Spinal cord (tissue), 9 donors: ENCODE measurements at regions not wholly inside any gene's neighbourhood (a gene's known extent, or its start where the extent isn't known, plus 50 kb on each side); places are given as distances from the start of the nearest gene placed in this dataset.
A peak's percentile ranks its signal among the peaks of the same experiment; 100 is the strongest.

Experiments
- DNase-seq, 6 donors: peaks; one replicate each; pipeline versions ENCODE4 v3.0.0 to v3.0.0-alpha.2; 2013 to 2015; ENCODE audit warnings: low spot score in 6 of 6, low read depth in 4 of 6
- H3K27ac ChIP-seq: one replicate; pipeline ENCODE4 v1.5.1; 2013; ENCODE audit warnings: low read depth, low read length, control low read depth
- H3K27me3 ChIP-seq: one replicate; pipeline ENCODE4 v1.6.1; 2013; ENCODE audit warnings: low read length; ENCODE audit not compliant: control insufficient read depth, insufficient read depth
- H3K36me3 ChIP-seq: one replicate; pipeline ENCODE4 v1.6.1; 2013; ENCODE audit warnings: low read length; ENCODE audit not compliant: control insufficient read depth, insufficient read depth
- H3K4me1 ChIP-seq: one replicate; pipeline ENCODE4 v1.6.1; 2013; ENCODE audit warnings: low read length; ENCODE audit not compliant: control insufficient read depth, insufficient read depth
- H3K4me3 ChIP-seq: one replicate; pipeline ENCODE4 v1.5.1; 2013; ENCODE audit warnings: low read depth, low read length, control low read depth
- H3K9me3 ChIP-seq: one replicate; pipeline ENCODE4 v1.6.1; 2013; ENCODE audit warnings: low read length; ENCODE audit not compliant: control insufficient read depth, insufficient read depth
- WGBS: methylation state at CpG from one replicate; pipeline ENCODE4 v1.1.5; 2013; ENCODE audit warnings: missing lambda C conversion rate; ENCODE audit not compliant: insufficient coverage; 5-methylcytosine and 5-hydroxymethylcytosine counted together
- donor health status: healthy.

DNA sequence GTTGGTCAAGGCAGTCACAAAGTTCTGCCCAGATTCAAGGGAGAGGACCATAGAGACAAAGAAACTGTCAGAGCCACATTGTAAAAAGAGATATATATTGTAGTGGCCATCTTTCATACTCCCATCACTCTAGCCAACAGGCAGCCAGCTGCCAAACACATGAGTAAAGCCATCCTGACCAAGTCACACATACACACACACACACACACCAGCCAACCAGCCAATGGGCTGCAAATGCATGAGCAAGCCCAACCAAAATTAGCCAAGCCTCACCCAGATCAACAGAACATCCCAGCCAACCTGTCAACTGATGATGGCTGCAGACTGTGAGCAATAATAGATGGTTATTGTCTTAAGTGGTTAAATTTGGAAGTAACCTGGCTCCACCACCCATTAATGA, 120.7 kb downstream of the SEC16B start:
- Histone ChIP-seq H3K36me3 (no peaks in the 10 kb centered on the region), H3K27ac (no peak overlapping the region), H3K4me1 (no peaks in the 10 kb centered on the region), H3K27me3 (no peaks in the 10 kb centered on the region), H3K4me3 (no peak overlapping the region), H3K9me3 (no peaks in the 10 kb centered on the region)
- DNase-seq, result no peak

- Histone ChIP-seq H3K27ac (no peak overlapping the region), H3K9me3 (no peaks in the 10 kb centered on the region), H3K4me1 (no peaks in the 10 kb centered on the region), H3K27me3 (no peaks in the 10 kb centered on the region), H3K36me3 (no peaks in the 10 kb centered on the region), H3K4me3 (no peak overlapping the region)
- no peak for DNase-seq
- 83% methylated on average over 4 of the region's 4 CpGs for WGBS
These were observed 121.3 kb downstream of the SEC16B start for GRCh38 chr1:177848577-177848976.

GRCh38 chr1:177847843-177848242, 122.0 kb downstream of the SEC16B start:
- Histone ChIP-seq H3K27ac (no peak overlapping the region), H3K36me3 (no peaks in the 10 kb centered on the region), H3K4me1 (no peaks in the 10 kb centered on the region), H3K27me3 (no peaks in the 10 kb centered on the region), H3K4me3 (no peak overlapping the region), H3K9me3 (no peaks in the 10 kb centered on the region)
- no peak for DNase-seq
- no CpG with 5 or more reads among the region's 5 CpGs for WGBS

DNA sequence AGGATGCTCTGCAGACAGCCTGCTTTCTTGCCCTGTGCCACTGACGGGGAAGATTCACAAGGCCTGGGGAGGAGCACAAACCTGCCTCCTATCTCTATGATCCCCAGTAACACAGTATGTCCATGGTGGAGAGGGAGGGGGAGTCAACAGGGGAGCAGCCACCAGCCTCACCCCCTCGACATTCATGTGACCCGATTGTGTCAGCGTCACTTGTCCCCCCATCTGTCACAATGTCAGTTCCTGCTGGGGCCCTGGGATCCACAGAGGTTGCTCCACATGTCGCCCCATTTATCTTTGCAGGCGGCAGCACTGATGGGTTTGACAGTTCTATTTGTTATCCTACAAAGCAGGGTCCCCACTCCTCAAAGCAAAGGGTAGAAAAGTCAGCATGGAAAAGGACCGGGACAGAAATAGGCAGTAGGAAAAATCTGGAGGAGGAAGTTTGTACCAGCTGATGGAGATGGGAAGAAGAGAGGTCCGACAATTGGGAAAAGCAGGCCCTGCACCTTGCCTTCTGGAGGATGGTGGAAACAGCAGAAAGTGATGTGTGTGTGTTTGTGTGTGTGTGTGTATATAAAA, 130.9 kb downstream of the SEC16B start:
- no peaks in the 10 kb centered on the region for H3K27me3 ChIP-seq
- no peak overlapping the region for H3K27ac ChIP-seq
- H3K36me3 ChIP-seq, result no peaks in the 10 kb centered on the region
- H3K9me3 ChIP-seq, result no peaks in the 10 kb centered on the region
- no peak overlapping the region for H3K4me3 ChIP-seq
- H3K4me1 ChIP-seq, result no peaks in the 10 kb centered on the region
- WGBS, result 38% methylated on average over 4 of the region's 8 CpGs
- DNase-seq, result no peak

GRCh38 chr1:177833631-177834030, 136.2 kb downstream of the SEC16B start:
- H3K4me3 ChIP-seq, result no peak overlapping the region
- no peaks in the 10 kb centered on the region for H3K27me3 ChIP-seq
- no peak overlapping the region for H3K27ac ChIP-seq
- no peaks in the 10 kb centered on the region for H3K4me1 ChIP-seq
- no peaks in the 10 kb centered on the region for H3K36me3 ChIP-seq
- no CpG with 5 or more reads among the region's 3 CpGs for WGBS
- DNase-seq, result no peak
- no peaks in the 10 kb centered on the region for H3K9me3 ChIP-seq

DNA sequence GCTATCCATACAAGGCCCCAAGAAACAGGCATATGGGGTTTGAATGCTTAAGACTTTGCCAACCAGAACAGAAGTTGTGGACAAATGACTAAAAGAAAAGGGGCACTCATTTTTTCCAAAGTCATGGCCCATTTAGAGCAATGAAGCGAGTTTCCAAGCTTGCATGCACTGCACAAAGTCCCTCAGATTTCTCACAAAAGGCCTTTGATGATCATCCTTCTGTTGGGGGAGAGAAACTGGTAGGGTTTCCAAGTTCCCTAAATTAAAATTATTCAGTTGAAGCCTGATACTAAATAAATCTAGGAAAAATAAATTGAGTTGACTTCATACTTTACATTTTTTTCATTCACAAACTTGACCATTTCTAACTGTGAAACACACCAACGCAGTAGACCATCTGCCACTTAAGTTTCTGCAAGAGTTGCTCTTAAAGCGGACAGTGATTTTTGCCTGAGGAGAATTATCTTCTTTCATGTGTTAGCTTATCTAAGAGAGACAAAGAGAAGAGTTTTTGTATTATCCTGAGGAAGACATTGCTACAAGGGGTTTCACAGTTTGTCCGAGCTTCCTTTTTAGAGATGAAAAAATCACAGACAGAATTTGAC, 139.2 kb downstream of the SEC16B start:
- Histone ChIP-seq H3K27me3 (no peaks in the 10 kb centered on the region), H3K36me3 (no peaks in the 10 kb centered on the region), H3K9me3 (no peaks in the 10 kb centered on the region), H3K27ac (peak overlapping the region; percentile 64), H3K4me1 (no peaks in the 10 kb centered on the region), H3K4me3 (no peak overlapping the region)
- WGBS, result no CpG with 5 or more reads among the region's 4 CpGs
- DNase-seq, result no peak

DNA sequence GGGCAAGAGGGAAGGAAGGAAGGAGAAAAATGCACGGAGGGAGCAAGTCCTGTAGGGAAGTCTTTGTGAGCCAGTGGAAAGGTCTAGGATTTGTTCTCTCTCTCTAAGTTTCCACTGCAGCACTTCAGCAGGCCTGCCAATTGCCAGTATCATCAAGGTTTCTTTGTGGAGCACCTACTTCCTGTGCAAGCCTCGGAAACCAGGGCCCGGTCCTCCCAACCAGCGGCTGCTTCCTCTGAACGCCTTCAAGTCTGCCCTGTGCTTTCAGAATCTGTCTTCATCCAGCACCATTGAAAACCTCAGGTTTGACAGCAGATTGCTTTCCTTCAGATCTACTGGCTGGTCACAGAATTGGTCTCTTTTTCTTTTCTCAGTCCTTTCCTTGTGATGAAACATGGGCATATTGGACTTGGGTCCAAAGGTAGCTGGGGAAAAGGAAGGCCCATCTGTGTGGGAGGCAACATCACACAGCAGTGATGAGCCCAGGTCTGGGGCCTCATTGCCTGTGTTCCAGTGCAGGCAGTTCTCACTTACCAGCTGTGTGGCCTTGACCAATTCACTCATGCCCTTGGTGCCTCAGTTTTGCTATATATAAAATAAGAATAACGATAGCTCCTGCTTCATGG, 144.5 kb downstream of the SEC16B start:
- Histone ChIP-seq H3K9me3 (no peaks in the 10 kb centered on the region), H3K4me1 (peaks cover 16% of the 10 kb centered on the region), H3K27ac (no peak overlapping the region), H3K4me3 (no peak overlapping the region), H3K36me3 (no peaks in the 10 kb centered on the region), H3K27me3 (no peaks in the 10 kb centered on the region)
- WGBS, result 98% methylated on average over 5 of the region's 6 CpGs
- DNase-seq, result no peak

DNA sequence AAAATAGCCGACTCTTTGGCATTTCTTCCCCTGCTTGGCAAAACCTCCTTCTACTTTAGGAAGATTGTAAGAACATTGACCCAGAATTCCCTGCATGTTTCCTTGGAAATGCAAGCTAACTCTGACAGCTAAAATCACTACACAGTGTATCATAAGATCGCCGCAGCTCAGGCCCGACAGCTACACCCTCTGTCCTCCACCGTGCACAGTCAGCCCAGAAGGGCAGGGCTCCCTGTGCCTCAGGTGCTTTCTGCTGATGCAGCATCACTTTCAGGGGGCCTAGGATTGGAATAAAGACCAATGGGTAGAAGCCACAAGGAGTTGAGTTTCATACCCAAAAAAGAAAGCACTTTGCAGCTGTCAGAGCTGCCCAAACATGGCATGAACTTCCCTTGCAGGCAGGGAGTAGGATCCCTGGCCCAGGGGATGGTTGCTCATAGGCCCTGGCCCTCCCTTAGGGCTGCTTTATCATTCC, 145.3 kb downstream of the SEC16B start:
- peaks cover 16% of the 10 kb centered on the region for H3K4me1 ChIP-seq
- peak in 1 of 6 donors; percentile 50 for DNase-seq
- no peak overlapping the region for H3K4me3 ChIP-seq
- H3K27me3 ChIP-seq, result no peaks in the 10 kb centered on the region
- no peak overlapping the region for H3K27ac ChIP-seq
- no peaks in the 10 kb centered on the region for H3K36me3 ChIP-seq
- 42% methylated on average over 4 of the region's 5 CpGs for WGBS
- H3K9me3 ChIP-seq, result no peaks in the 10 kb centered on the region

DNA sequence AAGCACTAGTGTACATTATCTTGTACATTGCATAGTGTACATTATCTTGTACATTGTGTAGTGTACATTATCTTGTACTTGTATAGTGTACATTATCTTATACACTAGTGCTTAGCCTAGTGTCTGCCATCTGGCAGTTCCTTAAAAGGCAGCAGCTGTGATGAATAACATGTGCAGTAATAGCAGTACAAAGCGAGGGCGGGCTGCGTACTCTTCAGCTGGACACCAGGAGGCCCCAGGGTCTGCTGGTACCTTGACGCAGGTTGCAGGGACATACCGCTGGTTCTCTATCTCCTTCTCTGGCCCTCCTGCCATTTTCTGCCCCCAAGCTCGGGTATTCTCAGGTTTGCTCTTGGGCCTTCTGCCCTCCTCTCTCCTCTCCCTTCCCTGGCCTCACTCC, 149.6 kb downstream of the SEC16B start:
- no peak overlapping the region for H3K27ac ChIP-seq
- no peak for DNase-seq
- no peaks in the 10 kb centered on the region for H3K27me3 ChIP-seq
- WGBS, result 85% methylated on average over 6 of the region's 6 CpGs
- H3K9me3 ChIP-seq, result no peaks in the 10 kb centered on the region
- no peak overlapping the region for H3K4me3 ChIP-seq
- peaks cover 16% of the 10 kb centered on the region for H3K4me1 ChIP-seq
- no peaks in the 10 kb centered on the region for H3K36me3 ChIP-seq
